PC-3 (cell line): ENCODE measurements at regions not wholly inside any gene's neighbourhood (a gene's known extent, or its start where the extent isn't known, plus 50 kb on each side); places are given as distances from the start of the nearest gene placed in this dataset.

Experiments
- EZH2 ChIP-seq: fragments of 300-600 bp; sonication (generic); IDR thresholded peaks from one replicate; pipeline ENCODE4 v1.6.1; 2017; ENCODE audit warnings: antibody characterized with exemption, mild to moderate bottlenecking, low read length; ENCODE audit not compliant: unreplicated experiment
- EZH2phosphoT487 ChIP-seq: fragments of 300-600 bp; sonication (generic); IDR thresholded peaks from 2 replicates; pipeline ENCODE4 v1.6.1; 2018; ENCODE audit warnings: mild to moderate bottlenecking, antibody characterized with exemption, low read length, borderline replicate concordance
- TF ChIP-seq, protein P1 (sequence below): fragments of 300-600 bp; sonication (generic); conservative IDR thresholded peaks from 2 replicates; pipeline ENCODE4 v1.5.1; 2017; ENCODE audit warnings: antibody characterized with exemption, low read depth, mild to moderate bottlenecking, low read length

DNA sequence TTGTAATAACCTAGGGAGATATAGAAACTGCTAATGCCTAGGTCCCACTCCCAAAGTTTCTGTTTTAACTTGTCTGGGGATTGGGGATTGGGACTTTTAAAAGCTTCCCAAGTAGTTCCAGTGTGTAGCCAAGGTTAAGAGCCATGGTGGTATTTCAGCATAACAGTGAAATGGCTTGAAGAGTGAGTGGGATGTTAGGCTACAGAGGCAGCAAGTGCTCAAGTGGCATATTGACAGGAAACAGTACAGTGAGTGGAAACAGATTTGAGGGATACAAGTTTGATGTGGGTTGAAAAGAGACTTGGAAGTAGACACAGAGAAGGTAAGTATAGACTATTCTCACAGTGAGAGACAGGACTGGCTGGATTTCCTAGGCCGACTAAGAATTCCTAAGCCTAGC is 217.6 kb upstream of the CNKSR2 start:
- TF ChIP-seq, protein P1, sequence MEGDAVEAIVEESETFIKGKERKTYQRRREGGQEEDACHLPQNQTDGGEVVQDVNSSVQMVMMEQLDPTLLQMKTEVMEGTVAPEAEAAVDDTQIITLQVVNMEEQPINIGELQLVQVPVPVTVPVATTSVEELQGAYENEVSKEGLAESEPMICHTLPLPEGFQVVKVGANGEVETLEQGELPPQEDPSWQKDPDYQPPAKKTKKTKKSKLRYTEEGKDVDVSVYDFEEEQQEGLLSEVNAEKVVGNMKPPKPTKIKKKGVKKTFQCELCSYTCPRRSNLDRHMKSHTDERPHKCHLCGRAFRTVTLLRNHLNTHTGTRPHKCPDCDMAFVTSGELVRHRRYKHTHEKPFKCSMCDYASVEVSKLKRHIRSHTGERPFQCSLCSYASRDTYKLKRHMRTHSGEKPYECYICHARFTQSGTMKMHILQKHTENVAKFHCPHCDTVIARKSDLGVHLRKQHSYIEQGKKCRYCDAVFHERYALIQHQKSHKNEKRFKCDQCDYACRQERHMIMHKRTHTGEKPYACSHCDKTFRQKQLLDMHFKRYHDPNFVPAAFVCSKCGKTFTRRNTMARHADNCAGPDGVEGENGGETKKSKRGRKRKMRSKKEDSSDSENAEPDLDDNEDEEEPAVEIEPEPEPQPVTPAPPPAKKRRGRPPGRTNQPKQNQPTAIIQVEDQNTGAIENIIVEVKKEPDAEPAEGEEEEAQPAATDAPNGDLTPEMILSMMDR = no peak
- TF ChIP-seq EZH2 (no peak), EZH2phosphoT487 (no peak)
